HG03066 (cell line): ENCODE measurements at regions not wholly inside any gene's neighbourhood (a gene's known extent, or its start where the extent isn't known, plus 50 kb on each side); places are given as distances from the start of the nearest gene placed in this dataset.
"Not testable (repeated sequence)": the region's sequence is repeated elsewhere in the genome, so short reads cannot be mapped to it uniquely, and the experiment has no call there.

Experiments
- ATAC-seq: cut with Tn5 transposase; IDR thresholded peaks from one replicate; pipeline ENCODE4 v1.9.1; 2021; ENCODE audit warnings: low read depth; ENCODE audit not compliant: unreplicated experiment

DNA sequence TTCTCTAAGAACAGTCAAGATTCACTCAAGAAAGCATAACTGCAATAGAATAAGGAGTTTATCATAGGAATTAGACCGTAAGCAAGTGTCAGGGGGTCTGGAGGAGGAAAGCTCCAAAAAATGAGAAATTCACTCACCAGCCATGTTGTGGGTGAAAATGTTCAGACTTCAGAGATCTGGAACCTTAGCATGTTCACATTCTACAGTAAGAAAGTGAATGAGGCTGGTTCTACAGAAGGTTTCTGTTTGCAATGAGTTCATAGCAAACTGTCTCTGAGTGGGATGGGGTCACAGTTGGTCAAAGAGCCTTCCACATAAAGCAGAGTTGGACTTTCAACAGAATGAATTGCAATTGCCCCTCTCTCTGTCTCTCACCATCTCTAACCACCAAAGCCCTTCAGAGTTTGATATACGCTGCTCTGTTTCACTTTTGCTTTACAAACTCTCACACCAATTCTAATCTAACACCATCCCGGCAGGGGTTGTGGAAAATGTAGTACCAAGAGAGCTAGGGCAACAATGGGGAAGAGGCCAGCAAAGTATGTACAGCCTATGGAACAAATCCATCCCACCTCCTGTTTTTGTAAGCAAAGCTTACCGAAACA, 581.8 kb upstream of the UBE2E2 start:
- ATAC-seq: no peak

DNA sequence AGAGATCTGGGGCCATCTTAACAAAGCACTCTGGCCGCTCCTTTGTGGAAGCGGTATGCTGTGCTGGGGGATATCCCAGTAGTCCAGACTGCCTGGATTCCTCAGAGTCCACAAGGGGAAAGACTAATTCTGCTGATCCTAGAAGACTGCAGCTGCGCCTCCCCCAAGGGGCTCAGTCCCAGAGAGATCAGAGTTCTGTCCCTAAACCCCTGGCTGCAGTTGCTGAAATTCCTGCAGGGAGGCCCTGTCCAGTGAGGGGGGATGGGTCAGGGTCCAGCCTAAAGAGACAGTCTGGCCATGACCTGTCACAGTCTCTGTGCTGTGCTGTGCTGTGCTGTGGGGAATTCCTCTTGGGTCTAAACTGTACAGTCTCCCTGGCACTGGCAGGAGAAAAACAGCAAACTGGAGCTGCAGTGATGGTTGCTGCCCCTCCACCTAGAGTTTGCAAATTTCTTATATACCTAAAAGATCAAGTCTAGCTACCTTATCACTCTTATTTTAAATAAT, 575.1 kb upstream of the UBE2E2 start:
- ATAC-seq: no peak

DNA sequence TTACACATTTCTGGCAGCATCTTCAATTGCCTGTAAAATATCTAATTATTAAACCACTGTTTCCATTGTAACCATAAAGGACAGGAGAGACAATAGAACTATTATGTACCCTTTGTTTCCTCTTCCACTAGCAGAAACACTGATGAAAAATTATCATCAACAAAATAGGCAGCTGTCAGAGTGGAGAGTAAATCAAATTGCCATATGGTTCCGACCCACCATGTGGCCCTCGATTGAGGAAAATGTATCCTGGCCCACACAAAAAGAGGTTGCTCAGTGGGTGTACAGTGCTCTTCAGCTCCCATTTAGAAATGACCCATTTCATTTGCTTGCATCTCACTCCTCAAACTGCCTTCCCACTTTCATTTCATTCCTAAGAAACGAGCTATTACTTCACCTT, 570.6 kb upstream of the UBE2E2 start:
- ATAC-seq: no peak

DNA sequence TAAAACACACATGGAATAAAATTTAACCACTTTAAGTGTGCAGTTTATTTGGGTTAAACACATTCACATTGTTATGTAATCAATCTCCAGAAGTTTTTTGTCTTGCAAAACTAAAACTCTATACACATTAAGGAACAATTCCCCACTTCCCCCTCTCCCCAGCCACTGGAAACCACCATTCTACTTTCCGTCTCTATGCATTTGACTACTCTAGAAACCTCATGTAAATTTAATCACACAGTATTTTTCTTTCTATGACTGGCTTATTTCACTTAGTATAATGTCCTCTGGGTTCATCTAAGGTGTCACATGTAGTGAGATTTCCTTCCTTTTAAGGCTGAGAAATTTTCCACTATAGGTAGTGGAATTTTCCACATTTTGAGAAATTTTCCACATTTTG, 568.7 kb upstream of the UBE2E2 start:
- no peak for ATAC-seq

GRCh38 chr3:22659651-22660475, 543.3 kb upstream of the UBE2E2 start:
- ATAC-seq: no peak

- ATAC-seq: no peak
These were observed 542.5 kb upstream of the UBE2E2 start for GRCh38 chr3:22660606-22661005.

GRCh38 chr3:22661121-22661700, 541.9 kb upstream of the UBE2E2 start:
- ATAC-seq: no peak

DNA sequence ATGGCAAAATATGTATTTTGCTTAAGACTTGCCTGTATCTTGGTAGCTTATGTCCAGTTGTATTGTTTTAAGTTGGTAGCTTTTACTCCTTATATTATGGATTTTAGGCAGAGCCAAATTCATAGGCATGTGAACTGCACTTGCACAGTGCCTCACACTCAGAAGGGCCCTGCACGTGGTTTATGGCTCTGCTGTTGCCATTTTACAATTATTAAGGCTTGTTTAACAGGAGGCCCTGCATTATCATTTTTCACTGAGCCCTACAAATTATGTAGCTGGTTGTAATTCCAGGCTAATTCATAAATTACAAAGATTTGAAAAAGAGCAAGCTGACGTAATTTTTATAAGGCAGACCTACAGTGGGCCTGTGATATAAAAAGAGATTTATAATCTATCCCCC, 537.6 kb upstream of the UBE2E2 start:
- no peak for ATAC-seq

DNA sequence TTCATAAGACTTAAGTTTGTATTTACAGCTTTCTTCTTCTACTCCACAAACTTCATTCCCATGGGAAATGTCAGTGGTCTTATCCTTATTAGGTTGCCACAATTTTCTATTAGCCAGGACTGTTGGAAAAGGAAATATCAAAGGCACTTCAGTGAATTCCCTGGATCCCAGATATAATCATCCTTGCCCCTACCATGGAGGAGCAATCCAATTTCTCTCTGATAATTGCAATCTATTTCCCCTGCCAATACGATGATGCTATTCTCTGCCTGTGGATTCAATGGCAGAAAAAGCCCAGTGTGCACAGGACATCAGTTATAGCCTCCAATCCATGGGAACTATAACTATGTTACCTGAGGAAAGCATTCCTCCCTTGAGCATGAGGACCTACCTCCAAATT, 536.4 kb upstream of the UBE2E2 start:
- no peak for ATAC-seq

- no peak for ATAC-seq
These were observed 531.3 kb upstream of the UBE2E2 start for GRCh38 chr3:22671848-22672247.

DNA sequence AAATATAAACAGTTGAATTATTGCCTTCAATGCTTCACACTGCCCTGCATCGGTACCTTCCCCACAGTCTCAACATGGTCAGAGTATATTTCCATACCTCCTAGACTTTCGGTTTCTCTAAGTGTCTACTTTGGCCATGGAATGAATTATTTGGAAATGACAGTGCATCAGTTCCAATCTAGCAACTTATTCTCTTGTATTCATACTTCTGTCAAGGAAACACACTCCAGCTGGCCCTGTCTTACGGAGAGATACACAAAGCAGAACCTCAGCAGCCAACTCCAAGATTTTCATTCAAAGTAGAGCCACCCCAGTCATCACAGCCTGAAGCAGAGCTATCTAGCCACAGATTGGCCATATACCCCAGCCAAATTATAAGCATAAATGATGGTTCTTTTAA, 518.4 kb upstream of the UBE2E2 start:
- ATAC-seq: no peak

DNA sequence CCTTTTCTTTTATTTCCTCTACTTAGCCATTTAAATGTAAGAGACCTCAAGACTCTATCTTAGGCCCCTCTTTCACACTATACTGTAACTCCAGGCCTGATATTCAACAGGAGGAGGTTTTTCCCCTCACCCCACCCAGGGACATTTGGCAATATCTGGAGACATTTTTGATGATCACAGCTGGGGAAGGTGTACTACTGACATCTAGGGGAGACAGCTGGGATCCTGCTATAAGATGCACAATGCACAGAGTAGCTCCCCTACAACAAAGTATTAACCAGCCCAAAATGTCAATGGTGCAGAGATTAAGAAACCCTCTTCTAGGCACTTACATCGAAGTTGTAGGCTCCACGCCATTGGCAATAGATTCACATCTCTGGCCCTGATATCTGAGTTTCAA, 517.5 kb upstream of the UBE2E2 start:
- ATAC-seq: no peak

- no peak for ATAC-seq
These were observed 511.7 kb upstream of the UBE2E2 start for GRCh38 chr3:22691407-22691806.

DNA sequence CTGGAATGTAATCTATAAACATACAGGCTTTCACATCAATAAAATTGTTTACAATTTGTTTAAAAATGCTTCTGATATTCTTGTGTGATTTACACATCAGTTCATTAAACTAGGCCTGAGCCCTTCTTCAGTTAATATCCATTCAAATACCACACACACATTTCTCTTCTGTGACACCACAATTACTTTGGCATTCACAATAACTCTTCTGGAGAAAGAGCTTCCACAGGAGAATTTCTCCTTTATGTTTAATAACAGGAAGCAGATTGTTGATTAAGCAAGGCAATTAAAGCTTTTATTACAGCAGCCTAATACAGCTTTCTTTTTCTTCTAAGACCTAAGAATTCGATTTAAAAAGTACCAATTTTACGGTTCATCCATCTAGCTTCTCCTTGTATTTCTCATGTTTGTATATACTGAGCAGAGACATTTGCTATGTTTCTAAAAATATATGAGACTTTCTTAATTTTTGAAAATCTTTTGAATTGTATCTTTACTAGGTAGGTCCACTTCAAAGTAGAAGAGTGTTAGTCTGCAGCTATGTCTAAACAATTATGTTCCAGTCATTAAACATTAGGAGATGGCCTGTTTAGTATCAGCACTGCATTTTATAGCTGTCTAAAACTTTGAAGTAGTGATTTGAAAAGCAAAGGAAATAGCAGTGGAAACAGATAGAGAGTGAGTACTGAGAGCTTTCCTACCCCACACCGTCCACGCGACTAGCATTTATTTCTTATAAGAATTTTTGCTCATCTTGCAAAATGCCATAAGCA, 511.1 kb upstream of the UBE2E2 start:
- ATAC-seq: no peak

GRCh38 chr3:22700876-22701275, 502.3 kb upstream of the UBE2E2 start:
- ATAC-seq: no peak

DNA sequence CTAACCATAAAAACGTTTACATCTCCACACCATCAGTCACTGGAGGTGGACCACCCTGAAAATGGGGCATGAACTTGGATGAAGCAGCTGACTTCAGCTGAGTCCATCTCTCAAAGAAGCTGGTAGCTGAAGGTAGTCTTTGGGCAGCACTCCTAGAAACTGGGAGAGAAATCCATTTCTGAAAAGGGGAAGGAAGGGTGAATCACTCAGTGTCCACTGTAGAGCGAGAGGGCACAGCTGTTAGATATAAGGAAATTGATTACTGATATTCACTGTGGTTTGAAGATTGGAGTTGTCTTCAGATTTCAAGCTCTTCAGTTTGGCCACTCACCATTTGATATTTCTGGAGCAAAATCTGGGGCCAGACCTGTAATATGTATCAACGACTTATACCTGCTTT, 499.0 kb upstream of the UBE2E2 start:
- no peak for ATAC-seq

GRCh38 chr3:22704571-22705354, 498.4 kb upstream of the UBE2E2 start:
- ATAC-seq: no peak

DNA sequence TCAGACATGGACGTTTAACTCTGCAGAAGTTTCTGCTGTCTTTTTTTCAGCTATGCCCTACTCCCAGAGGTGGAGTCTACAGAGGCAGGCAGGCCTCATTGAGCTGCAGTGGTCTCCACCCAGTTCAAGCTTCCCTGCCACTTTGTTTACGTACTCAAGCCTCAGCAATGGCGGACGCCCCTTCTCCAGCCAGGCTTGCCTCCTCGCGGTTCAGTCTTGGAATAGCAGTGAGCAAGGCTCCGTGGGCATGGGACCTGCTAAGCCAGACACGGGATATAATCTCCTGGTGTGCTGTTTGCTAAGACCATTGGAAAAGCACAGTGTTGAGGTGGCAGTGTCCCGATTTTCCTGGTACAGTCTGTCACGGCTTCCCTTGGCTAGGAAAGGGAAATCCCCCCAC, 496.2 kb upstream of the UBE2E2 start:
- not testable (repeated sequence) for ATAC-seq

GRCh38 chr3:22713936-22714335, 489.2 kb upstream of the UBE2E2 start:
- ATAC-seq: no peak

DNA sequence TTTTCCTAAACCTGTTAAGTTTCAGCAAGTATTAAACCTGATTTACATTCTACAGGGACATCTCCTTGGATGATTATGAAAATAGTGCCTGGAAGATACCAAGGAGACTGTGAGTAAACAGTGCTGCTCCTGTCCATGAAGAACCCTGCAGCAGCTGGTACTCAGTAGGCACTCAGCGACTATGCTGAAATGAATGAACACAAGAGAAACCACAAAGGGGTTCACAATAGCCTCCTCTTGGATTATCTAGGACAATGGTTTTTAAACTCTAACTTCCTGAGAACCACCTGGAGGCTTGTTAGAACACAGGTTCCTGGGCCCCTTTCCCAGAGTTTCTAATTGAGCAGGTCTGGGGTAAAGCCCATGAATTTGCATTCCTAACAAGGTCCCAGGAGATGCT, 488.4 kb upstream of the UBE2E2 start:
- no peak for ATAC-seq
